Pancreas (tissue), 10 donors: ENCODE measurements at regions not wholly inside any gene's neighbourhood (a gene's known extent, or its start where the extent isn't known, plus 50 kb on each side); places are given as distances from the start of the nearest gene placed in this dataset.
"Not testable (repeated sequence)": the region's sequence is repeated elsewhere in the genome, so short reads cannot be mapped to it uniquely, and the experiment has no call there.

Experiments used
- ATAC-seq, 4 donors: fragments of 200-7000 bp; cut with Tn5 transposase; one replicate each; pipeline versions ENCODE4 v1.8.0 to v1.9.1; 2020; ENCODE audit warnings: mild to moderate bottlenecking in 4 of 4, moderate library complexity in 4 of 4
- DNase-seq, 6 donors: peaks; one replicate each; pipeline ENCODE4 v3.0.0-alpha.2; 2020
- FAIRE-seq: peaks from 2 replicates; lab custom pipeline; 2012; peaks lifted over from hg19 to GRCh38; lab: Jason Lieb, UNC
- H3K27ac ChIP-seq, 4 donors: fragments of 200-600 bp; sonication (generic); 1 replicate in 3 of 4; 2 replicates in 1 of 4; pipeline versions ENCODE4 v1.5.0 to v1.8.0; 2020
- H3K27me3 ChIP-seq, 4 donors: fragments of 200-600 bp; one replicate each; pipeline ENCODE4 v1.8.0; 2021
- H3K36me3 ChIP-seq, 3 donors: fragments of 200-600 bp; sonication (generic) in 1 of 3; one replicate each; pipeline versions ENCODE4 v1.5.0 to v1.8.0; 2020 to 2021
- H3K4me1 ChIP-seq, 3 donors: fragments of 200-600 bp; one replicate each; pipeline ENCODE4 v1.8.0; 2021
- H3K4me3 ChIP-seq, 4 donors: fragments of 200-600 bp; sonication (generic) in 2 of 4; one replicate each; pipeline versions ENCODE4 v1.5.0 to v1.8.0; 2020 to 2021
- H3K9me3 ChIP-seq, 4 donors: fragments of 200-600 bp; one replicate each; pipeline ENCODE4 v1.8.0; 2021
- WGBS, 2 donors: extraction: QIAGEN DNeasy Blood & Tissue Kit; methylation state at CpG; one replicate each; pipeline ENCODE4 v1.1.7; 2013; 5-methylcytosine and 5-hydroxymethylcytosine counted together
- intact Hi-C, 3 donors: fragments of 100-400 bp; cut with DNase I; formaldehyde crosslinking; loops; one replicate each; pipeline versions ENCODE4 v1.11.1 to v1.14.2; 2022
- TF ChIP-seq, protein P1 (sequence below), 4 donors: fragments of 200-600 bp; sonication (generic) in 3 of 4; IDR thresholded peaks; one replicate each; pipeline versions ENCODE4 v1.5.0 to v1.8.0; 2021; ENCODE audit warnings: antibody characterized with exemption in 4 of 4
- donor health status: healthy with polysubstance abuse.
- donor health status: DM: no; HTN: no; CAD: no; lungs with moderate emphysema.
- donor health status: DM: no; HTN: no; CAD: no.
- donor health status: control.
- donor health status: control.
- donor health status: Bipolar disorder and iron deficiency.
- donor health status: DM: yes; HTN: yes; CAD: no.
- donor health status: DM: no; HTN: no; CAD: no.
- donor health status: DM: no; HTN: no; CAD: no.
- donor health status: DM: yes; HTN: yes; CAD: no.

GRCh38 chr3:173216063-173216462 lies 75.0 kb upstream of the SPATA16 start:
- intact Hi-C loops, result no loop called here
- H3K4me1 ChIP-seq, result no peaks in the 10 kb centered on the region
- H3K4me3 ChIP-seq, result no peak overlapping the region
- H3K27ac ChIP-seq, result no peak overlapping the region
- 33 to 35% methylated on average over 1 of the region's 1 CpG for WGBS, 2 donors
- H3K9me3 ChIP-seq, result no peaks in the 10 kb centered on the region
- ATAC-seq, result peak in 1 of 4 donors; percentile 26
- FAIRE-seq, result no peak
- no peaks in the 10 kb centered on the region for H3K27me3 ChIP-seq
- H3K36me3 ChIP-seq, result no peaks in the 10 kb centered on the region
- TF ChIP-seq, protein P1, sequence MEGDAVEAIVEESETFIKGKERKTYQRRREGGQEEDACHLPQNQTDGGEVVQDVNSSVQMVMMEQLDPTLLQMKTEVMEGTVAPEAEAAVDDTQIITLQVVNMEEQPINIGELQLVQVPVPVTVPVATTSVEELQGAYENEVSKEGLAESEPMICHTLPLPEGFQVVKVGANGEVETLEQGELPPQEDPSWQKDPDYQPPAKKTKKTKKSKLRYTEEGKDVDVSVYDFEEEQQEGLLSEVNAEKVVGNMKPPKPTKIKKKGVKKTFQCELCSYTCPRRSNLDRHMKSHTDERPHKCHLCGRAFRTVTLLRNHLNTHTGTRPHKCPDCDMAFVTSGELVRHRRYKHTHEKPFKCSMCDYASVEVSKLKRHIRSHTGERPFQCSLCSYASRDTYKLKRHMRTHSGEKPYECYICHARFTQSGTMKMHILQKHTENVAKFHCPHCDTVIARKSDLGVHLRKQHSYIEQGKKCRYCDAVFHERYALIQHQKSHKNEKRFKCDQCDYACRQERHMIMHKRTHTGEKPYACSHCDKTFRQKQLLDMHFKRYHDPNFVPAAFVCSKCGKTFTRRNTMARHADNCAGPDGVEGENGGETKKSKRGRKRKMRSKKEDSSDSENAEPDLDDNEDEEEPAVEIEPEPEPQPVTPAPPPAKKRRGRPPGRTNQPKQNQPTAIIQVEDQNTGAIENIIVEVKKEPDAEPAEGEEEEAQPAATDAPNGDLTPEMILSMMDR (IDR thresholded peaks at IDR 0.05), result no peak
- DNase-seq, result no peak

DNA sequence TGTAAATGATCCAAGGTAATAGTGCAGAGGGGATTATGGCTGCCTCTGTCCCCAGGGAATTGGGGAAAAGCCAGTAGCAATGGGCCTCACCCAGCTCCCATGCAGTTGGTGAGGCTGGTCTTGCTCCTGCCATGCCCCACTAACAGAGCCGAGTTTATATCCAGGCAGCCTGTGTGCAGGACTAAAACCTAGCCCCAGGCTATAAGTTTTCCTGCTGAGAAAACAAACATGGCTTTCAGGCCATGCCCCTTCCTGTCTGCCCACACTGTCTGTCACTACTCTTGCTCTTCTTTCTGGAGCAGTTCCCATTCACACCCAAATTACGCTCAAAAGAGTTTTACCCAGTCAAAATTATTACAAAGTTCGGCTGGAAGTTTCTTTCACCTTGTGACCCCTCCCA lies 73.5 kb upstream of the SPATA16 start:
- no peak overlapping the region for H3K4me3 ChIP-seq
- H3K4me1 ChIP-seq, result no peaks in the 10 kb centered on the region
- no peaks in the 10 kb centered on the region for H3K9me3 ChIP-seq
- 52 to 58% methylated on average over 3 of the region's 3 CpGs for WGBS, 2 donors
- FAIRE-seq (no peak), DNase-seq (no peak), ATAC-seq (no peak)
- TF ChIP-seq, protein P1 (IDR thresholded peaks at IDR 0.05), result no peak
- no peak overlapping the region for H3K27ac ChIP-seq
- intact Hi-C loops, result no loop called here
- H3K36me3 ChIP-seq, result no peaks in the 10 kb centered on the region
- no peaks in the 10 kb centered on the region for H3K27me3 ChIP-seq

DNA sequence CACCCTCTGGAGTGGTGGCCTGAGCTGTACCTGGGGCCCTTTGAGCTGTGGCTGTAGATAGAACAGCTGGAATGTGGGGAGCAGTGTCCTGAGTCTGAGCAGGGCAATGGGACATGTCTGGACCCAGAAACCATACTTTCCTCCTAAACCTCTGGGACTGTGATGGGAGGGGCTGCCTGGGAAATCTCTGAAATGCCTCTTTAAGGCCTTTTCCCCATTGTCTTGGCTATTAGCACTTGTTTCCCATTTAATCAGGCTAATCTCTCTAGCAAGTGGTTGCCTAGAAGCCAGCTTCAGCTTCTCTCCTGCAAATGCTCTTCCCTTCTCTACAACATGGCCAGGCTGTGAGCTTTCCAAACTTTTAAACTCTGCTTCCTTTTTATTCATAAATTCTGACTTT lies 58.5 kb upstream of the SPATA16 start:
- DNase-seq (no peak), ATAC-seq (no peak), FAIRE-seq (no peak)
- Histone ChIP-seq H3K4me3 (no peak overlapping the region), H3K27me3 (no peaks in the 10 kb centered on the region), H3K9me3 (no peaks in the 10 kb centered on the region), H3K4me1 (no peaks in the 10 kb centered on the region), H3K36me3 (no peaks in the 10 kb centered on the region), H3K27ac (no peak overlapping the region)
- intact Hi-C loops, result no loop called here
- TF ChIP-seq, protein P1 (IDR thresholded peaks at IDR 0.05), result no peak

GRCh38 chr3:173194868-173195267 lies 53.8 kb upstream of the SPATA16 start:
- H3K4me3 ChIP-seq, H3K4me1 ChIP-seq, H3K9me3 ChIP-seq, H3K27me3 ChIP-seq, H3K27ac ChIP-seq, ATAC-seq, FAIRE-seq, H3K36me3 ChIP-seq, DNase-seq, intact Hi-C loops: not testable (repeated sequence)
- WGBS, 2 donors, result 66 to 77% methylated on average over 2 of the region's 2 CpGs

DNA sequence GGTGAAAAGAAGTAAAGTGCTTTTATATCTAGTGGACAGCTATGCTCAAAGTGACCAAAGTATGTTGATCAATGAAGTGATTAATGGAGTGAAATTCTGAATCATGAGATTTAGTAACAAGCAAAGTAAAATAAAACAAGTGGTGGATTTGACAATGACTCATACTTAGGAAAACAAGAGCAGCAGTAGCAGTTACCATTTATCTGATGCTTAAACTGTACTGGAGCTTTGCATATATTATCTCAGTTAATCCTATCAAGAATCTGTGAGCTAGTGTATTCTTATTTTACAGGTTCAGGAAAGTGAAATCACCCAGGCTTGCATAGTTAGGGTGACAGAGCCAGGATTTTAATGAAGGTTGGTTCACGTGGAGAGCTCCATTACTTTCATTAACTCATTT lies 50.6 kb upstream of the SPATA16 start:
- 33 to 38% methylated on average over 1 of the region's 1 CpG for WGBS, 2 donors
- H3K9me3 ChIP-seq, result no peaks in the 10 kb centered on the region
- H3K4me3 ChIP-seq, result no peak overlapping the region
- TF ChIP-seq, protein P1 (IDR thresholded peaks at IDR 0.05), result no peak
- ATAC-seq (no peak), FAIRE-seq (no peak), DNase-seq (no peak)
- no peaks in the 10 kb centered on the region for H3K4me1 ChIP-seq
- intact Hi-C loops, result no loop called here
- H3K27ac ChIP-seq, result no peak overlapping the region
- no peaks in the 10 kb centered on the region for H3K36me3 ChIP-seq
- no peaks in the 10 kb centered on the region for H3K27me3 ChIP-seq
